HPDE6-E6E7 (cell line): ENCODE measurements at regions not wholly inside any gene's neighbourhood (a gene's known extent, or its start where the extent isn't known, plus 50 kb on each side); places are given as distances from the start of the nearest gene placed in this dataset.
"Not testable (repeated sequence)": the region's sequence is repeated elsewhere in the genome, so short reads cannot be mapped to it uniquely, and the experiment has no call there.

Experiments
- DNase-seq: peaks from one replicate; pipeline ENCODE4 v3.0.0; 2011; ENCODE audit warnings: missing footprints; ENCODE audit errors: extremely low spot score

- no peak for DNase-seq
Measured at GRCh38 chr11:37442576-37442975, 844.5 kb upstream of the RAG2 start.

GRCh38 chr11:37431633-37432230 is 833.7 kb upstream of the RAG2 start:
- not testable (repeated sequence) for DNase-seq

DNA sequence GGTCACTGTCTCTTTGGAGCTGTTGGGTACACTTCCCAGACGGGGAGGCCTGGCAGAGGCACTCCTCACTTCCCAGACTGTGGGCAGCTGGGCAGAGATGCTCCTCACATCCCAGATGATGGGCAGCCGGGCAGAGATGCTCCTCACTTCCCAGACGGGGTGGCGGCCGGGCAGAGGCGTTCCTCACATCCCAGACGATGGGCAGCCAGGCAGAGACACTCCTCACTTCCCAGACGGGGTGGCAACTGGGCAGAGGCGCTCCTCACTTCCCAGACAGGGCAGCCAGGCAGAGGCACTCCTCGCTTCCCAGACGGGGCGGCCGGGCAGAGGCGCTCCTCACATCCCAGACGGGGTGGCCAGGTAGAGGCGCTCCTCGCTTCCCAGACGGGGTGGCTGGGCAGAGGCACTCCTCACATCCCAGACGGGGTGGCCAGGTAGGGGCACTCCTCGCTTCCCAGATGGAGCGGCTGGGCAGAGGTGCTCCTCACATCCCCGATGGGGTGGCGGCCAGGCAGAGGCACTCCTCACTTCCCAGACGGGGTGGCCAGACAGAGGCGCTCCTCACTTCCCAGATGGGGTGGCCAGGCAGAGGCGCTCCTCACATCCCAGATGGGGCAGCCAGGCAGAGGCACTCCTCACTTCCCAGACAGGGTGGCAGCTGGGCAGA is 833.1 kb upstream of the RAG2 start:
- DNase-seq, result not testable (repeated sequence)

DNA sequence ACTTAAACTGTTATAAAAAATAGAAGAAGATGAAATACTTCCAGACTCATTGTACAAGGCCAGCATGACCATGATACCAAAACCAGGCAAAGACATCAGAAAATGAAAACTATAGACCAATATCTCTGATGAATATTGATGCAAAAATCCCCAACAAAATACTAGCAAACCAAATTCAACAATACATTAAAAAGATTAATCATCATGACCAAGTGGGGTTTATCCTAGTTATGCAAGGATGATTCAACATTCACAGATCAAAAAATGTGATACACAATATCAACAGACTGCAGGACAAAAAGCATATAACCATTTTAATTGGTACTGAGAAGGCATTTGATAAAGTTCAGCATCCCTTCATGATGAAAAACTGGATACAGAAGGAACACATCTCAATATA is 824.5 kb upstream of the RAG2 start:
- no peak for DNase-seq

DNA sequence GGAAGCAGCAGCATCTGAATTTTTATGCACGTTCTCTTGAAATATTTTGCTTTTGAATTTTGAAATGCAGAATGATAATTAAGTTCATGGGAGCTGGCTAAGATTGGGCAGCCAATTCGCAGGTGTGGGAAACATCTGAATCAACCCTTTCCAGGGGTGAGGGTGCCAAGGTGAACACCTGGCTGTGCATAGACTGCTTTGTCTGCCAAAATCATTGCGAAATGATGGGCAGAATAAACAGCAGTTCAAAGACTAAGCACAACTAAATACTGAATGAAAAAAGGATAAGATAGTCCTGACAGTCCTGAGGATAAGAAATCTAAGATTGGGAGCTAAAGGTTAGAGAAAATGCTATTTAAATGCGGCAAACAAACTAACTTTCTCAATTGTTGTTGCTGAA is 813.3 kb upstream of the RAG2 start:
- DNase-seq, result no peak

- DNase-seq, result no peak
Measured at GRCh38 chr11:37409124-37409523, 811.1 kb upstream of the RAG2 start.

GRCh38 chr11:37407461-37407860 is 809.4 kb upstream of the RAG2 start:
- DNase-seq, result no peak

DNA sequence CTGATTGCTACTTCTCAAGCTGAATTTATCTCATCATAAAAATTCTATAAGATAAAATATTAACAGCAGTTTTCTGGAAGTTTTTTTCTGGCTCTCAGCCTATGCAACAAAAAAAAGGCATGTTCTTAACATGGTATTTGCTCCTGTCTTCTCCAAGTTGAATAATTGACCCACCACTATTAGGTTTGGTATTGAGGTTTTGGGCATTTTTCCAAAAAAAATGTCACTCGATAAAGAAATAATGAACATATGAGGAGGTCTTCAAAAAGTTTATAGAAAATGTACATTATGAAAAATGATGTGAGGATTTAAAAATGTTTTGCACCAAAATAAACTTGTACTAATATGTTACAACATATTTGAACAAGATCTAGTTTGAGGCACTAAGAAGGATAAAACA is 808.6 kb upstream of the RAG2 start:
- DNase-seq, result no peak

DNA sequence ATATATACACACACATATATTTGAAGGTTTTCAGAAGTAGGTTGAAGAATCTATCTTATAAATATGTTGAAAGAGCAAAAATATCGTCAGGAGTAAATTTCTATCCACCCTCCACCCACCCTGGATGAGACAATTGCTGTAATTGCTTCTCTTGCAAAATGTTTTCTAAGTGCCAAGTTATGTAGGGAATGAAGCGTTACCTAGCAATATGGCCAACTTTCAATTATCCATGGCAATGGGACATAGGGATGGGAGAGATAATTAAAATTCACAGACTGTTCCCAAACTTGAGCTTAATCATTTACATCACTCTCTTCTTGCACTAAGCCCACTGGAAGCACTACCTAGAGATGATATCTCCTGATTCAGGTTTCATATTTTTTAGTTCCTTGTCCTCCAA is 806.2 kb upstream of the RAG2 start:
- no peak for DNase-seq

DNA sequence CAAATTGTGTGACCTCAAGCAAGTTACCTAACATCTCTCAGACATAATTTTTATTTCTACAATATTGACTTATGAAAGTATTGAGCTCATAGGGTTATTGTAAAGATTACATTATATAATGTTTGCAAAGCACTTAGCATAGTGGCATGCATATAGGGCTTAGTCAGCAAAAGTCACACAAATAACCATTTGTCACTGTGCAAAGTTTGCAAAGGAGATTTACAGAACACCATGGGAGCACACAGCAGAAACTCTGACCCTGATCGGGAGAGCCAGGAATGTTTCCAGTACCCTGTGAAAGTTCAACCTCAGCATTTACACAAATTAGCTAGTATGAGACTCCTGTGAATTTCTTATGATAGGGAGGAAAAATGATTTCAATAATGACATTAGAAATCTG is 804.6 kb upstream of the RAG2 start:
- DNase-seq, result no peak

DNA sequence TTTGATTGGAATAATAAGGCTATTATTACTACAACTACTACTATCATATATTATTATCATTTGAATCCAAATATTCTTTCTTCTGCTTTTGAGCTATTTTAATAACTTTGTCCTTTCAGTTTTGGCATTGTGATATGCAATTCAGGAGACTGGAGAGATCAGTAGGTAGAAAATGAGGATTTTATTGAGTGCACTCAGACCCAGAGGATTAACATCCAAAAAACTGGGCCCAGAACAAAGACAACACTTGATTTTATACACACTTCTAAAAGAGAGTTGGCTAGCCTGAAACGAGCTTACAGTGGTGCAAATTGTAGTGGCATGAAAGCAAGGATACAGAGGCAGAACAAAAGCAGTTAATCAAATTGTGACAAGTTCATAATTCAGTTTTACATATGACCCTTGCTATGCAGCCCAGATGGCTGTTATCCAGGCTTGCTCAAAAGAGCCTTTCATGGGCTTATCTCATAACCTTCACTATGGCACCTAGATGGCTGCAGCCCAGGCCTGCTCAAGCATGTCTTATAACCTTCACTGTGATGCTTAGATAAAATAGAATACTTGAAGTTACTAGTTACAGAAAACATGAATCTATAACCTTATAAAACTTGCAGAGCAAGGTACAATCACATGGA is 796.3 kb upstream of the RAG2 start:
- DNase-seq, result no peak

GRCh38 chr11:37391615-37392014 is 793.6 kb upstream of the RAG2 start:
- DNase-seq, result no peak

DNA sequence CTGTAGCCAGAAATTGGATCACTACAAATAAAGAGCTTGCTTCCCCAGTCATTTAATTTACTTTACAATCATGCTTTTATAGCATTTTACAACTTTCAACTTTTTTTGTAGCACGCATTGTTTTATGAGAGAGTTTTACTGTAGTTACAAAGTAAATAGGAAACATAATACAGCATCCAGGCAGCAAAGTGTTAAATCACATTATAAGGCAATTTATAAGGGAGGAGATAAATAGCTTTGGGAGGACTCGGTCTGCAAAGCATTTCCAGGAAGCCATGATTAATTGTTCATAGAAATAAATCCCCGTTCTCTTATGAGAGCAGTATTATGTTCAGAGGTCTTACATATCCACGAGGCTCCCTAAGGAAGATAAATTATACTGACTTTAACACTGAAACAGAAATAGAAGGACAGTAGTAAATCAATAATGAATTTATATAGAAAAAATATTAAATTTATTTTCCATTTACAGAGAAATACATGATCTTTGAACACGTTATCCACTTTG is 792.6 kb upstream of the RAG2 start:
- no peak for DNase-seq

DNA sequence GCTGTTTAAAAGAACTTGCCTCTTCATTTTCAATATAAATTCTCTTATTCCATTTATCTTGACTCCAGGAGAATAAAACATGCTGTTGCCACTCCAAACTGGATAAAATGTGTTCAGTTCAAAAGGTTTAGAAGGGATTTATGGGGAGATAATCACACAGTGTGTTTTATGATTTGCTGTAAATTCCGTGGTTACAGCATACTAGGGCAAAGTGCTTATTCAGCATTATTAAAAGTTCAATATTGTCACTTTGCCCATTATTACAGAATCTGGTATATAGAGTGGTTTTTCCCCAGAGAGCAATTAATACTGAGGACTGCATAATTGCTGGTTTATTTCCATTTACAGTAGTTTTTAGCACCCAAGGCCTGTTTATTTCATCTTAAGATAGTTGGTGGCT is 780.9 kb upstream of the RAG2 start:
- no peak for DNase-seq

DNA sequence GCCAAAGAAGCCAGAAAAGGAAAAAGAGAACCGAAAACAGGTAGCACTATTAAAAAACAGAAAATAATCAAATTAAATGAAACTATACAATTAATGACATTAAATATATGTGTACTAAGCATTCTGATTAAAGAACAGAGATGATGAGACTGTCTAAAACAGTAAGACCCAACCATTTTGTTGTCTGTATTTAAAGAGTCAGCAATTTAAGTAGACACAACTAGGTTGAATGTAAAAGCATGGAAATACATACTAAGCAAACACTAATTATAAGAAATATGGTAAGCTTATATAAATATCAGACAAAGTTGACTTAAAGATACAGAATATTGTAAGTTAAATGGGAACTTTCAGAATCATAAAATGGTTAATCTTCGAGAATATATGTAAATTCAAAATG is 774.6 kb upstream of the RAG2 start:
- no peak for DNase-seq

GRCh38 chr11:37371346-37371970 is 773.4 kb upstream of the RAG2 start:
- no peak for DNase-seq

GRCh38 chr11:37370817-37371216 is 772.8 kb upstream of the RAG2 start:
- DNase-seq, result no peak

- no peak for DNase-seq
Measured at GRCh38 chr11:37364246-37364839, 766.3 kb upstream of the RAG2 start.

DNA sequence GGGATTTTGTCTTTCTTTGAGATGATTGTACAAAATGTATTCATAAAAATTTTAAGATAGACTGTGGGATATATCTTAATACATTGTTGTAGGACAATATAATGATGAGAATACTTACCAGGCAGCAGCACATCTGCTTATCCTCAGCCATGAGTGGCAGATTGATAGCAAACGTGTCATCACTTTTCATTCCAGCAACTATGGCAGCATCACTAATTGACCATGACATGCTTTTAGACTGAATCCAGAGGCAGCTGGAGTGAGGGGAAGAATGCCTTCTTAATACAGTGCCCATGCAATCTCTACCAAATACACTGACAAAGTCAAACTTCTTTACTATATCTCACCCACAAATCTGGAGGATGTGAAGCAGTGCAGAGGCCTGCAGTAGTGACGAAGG is 755.2 kb upstream of the RAG2 start:
- DNase-seq, result no peak

DNA sequence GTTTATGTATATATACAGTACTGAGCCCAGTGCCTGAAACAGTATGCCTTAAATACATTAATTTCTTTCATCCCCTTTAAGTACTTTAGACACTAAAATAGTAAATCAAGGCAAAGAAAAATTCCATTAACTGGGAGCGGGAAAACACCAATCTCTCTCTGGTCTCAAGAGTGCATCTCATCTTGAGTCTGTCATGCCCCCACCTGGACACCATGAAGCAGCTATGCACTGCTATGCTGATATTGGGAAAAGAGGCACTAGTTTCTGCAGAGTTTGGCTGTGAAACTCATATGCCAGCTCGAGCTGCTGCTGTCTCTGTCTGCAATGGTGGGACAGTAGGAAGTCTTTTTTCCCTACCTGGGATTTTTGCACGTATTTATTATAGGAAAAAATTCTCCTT is 754.4 kb upstream of the RAG2 start:
- DNase-seq, result no peak

DNA sequence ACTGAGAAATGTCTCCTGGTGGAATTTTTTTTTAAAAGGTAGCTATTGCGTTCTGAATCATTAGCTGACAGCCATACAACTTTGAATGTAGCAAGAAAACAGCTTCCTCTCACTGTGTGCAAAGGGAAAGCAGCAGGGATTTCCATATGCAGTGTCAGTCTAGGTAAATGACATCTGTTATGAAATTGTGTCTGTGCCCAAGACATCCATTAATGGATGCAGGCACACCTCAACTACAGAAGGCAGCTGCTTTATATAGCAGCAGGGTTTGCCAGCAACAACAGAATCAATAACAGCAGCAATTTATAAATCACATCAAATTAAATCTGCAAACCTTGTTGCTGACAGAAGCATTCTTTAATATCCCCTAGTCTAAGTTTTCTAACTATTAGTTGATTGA is 745.3 kb upstream of the RAG2 start:
- DNase-seq, result no peak

GRCh38 chr11:37336401-37336800 is 738.4 kb upstream of the RAG2 start:
- no peak for DNase-seq
